K562 (cell line): ENCODE measurements at regions not wholly inside any gene's neighbourhood (a gene's known extent, or its start where the extent isn't known, plus 50 kb on each side); places are given as distances from the start of the nearest gene placed in this dataset.

Experiments used
- LCOR ChIP-seq: sonication (generic); formaldehyde crosslinking; IDR thresholded peaks from 2 replicates; pipeline ENCODE4 v1.8.0; 2022; ENCODE audit warnings: mild to moderate bottlenecking, missing genetic modification reagents
- NFATC3 ChIP-seq: fragments of 450-650 bp; IDR thresholded peaks from 2 replicates; pipeline ENCODE4 v1.6.1; 2017; ENCODE audit warnings: mild to moderate bottlenecking
- RB1 ChIP-seq: fragments of 450-650 bp; IDR thresholded peaks from 2 replicates; pipeline ENCODE4 v1.6.1; 2017; ENCODE audit warnings: low read depth, mild to moderate bottlenecking
- SMARCA4 ChIP-seq: fragments of 450-650 bp; IDR thresholded peaks from 2 replicates; pipeline ENCODE4 v1.6.1; 2016
- SPI1 ChIP-seq: IDR thresholded peaks from 2 replicates; pipeline ENCODE4 v1.6.1; 2011; ENCODE audit warnings: low read depth, low read length, control low read depth, borderline replicate concordance
- U2AF2 ChIP-seq: fragments of 200-400 bp; formaldehyde crosslinking; optimal IDR thresholded peaks from 2 replicates; pipeline ENCODE3; 2017; ENCODE audit warnings: low read depth, mild to moderate bottlenecking, low read length
- ZNF282 ChIP-seq: sonication (generic); formaldehyde crosslinking; IDR thresholded peaks from 2 replicates; pipeline ENCODE4 v1.8.1; 2023; ENCODE audit warnings: missing genetic modification reagents
- TF ChIP-seq, protein P1 (sequence below), 3 experiments: IDR thresholded peaks in 2 of 3; conservative IDR thresholded peaks in 1 of 3; 2 replicates each; pipeline ENCODE4 v1.5.1; 2011 to 2012; ENCODE audit warnings: low read length in 3 of 3, mild to moderate bottlenecking in 3 of 3, control low read depth in 2 of 3, improper control_type of control experiment in 1 of 3, inconsistent platforms in 1 of 3, low read depth in 1 of 3, mixed read lengths in 1 of 3, moderate library complexity in 1 of 3; ENCODE audit not compliant: insufficient read depth in 2 of 3
- TF ChIP-seq, protein P2 (sequence below): fragments of 450-650 bp; IDR thresholded peaks from 2 replicates; pipeline ENCODE4 v1.6.1; 2018; ENCODE audit not compliant: partially characterized antibody

- no peak for TF ChIP-seq NFATC3
- no peak for TF ChIP-seq SPI1
- TF ChIP-seq LCOR (CRISPR knock-in tag) = no peak
- TF ChIP-seq, protein P1, sequence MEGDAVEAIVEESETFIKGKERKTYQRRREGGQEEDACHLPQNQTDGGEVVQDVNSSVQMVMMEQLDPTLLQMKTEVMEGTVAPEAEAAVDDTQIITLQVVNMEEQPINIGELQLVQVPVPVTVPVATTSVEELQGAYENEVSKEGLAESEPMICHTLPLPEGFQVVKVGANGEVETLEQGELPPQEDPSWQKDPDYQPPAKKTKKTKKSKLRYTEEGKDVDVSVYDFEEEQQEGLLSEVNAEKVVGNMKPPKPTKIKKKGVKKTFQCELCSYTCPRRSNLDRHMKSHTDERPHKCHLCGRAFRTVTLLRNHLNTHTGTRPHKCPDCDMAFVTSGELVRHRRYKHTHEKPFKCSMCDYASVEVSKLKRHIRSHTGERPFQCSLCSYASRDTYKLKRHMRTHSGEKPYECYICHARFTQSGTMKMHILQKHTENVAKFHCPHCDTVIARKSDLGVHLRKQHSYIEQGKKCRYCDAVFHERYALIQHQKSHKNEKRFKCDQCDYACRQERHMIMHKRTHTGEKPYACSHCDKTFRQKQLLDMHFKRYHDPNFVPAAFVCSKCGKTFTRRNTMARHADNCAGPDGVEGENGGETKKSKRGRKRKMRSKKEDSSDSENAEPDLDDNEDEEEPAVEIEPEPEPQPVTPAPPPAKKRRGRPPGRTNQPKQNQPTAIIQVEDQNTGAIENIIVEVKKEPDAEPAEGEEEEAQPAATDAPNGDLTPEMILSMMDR (IDR thresholded peaks at IDR 0.05 in 2 of 3, conservative IDR thresholded peaks at IDR 0.05 in 1 of 3; ENCODE audit: insufficient read depth in 2 of 3, low read depth in 1 of 3, low read length in 3 of 3) = no peak
- no peak for TF ChIP-seq SMARCA4
- no peak for TF ChIP-seq U2AF2
- TF ChIP-seq RB1 = no peak
- TF ChIP-seq, protein P2, sequence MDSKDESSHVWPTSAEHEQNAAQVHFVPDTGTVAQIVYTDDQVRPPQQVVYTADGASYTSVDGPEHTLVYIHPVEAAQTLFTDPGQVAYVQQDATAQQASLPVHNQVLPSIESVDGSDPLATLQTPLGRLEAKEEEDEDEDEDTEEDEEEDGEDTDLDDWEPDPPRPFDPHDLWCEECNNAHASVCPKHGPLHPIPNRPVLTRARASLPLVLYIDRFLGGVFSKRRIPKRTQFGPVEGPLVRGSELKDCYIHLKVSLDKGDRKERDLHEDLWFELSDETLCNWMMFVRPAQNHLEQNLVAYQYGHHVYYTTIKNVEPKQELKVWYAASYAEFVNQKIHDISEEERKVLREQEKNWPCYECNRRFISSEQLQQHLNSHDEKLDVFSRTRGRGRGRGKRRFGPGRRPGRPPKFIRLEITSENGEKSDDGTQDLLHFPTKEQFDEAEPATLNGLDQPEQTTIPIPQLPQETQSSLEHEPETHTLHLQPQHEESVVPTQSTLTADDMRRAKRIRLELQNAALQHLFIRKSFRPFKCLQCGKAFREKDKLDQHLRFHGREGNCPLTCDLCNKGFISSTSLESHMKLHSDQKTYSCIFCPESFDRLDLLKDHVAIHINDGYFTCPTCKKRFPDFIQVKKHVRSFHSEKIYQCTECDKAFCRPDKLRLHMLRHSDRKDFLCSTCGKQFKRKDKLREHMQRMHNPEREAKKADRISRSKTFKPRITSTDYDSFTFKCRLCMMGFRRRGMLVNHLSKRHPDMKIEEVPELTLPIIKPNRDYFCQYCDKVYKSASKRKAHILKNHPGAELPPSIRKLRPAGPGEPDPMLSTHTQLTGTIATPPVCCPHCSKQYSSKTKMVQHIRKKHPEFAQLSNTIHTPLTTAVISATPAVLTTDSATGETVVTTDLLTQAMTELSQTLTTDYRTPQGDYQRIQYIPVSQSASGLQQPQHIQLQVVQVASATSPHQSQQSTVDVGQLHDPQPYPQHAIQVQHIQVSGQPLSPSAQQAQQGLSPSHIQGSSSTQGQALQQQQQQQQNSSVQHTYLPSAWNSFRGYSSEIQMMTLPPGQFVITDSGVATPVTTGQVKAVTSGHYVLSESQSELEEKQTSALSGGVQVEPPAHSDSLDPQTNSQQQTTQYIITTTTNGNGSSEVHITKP = no peak
- TF ChIP-seq ZNF282 (CRISPR knock-in tag) = no peak
These were observed 1338.1 kb downstream of the OLFM4 start for GRCh38 chr13:54366728-54367127.
